ENCODE measurements at regions not wholly inside any gene's neighbourhood (a gene's known extent, or its start where the extent isn't known, plus 50 kb on each side); places are given as distances from the start of the nearest gene placed in this dataset.

DNA sequence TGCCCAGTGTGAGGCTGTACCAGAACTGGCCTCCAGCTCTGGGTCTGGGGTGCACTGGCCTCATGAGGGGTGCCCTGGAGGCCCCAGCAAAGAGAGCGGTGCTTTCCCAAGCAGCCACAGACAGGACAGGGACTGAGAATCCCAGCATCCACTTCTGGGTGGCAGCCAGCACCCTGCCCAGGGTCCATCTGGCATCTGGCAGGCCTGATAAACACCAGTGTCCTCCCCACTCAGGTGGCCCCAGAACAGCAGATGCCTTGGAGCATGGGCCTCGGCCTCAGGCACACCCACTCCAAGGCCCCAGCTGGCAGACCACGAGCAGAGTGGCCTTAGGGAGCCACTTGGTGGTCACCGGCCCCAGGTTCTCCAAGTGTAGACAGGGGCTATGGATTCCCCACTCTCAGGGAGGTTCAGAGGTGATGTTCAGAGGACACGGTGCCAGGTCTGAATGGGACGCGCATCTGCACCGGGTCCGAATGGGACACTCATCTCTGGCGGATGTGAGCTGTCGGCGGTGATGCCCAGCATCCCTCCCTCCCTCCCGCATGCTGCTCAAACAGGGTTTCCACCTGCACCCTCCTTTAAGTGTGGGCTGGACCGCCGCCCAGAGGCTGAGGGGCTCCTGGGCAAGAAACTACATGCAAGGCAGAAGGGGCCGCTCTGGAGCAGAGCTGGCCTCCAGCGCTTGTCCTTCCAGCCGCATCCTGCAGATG lies 82.2 kb upstream of the GPC1 start:
- DNase-seq (ENCODE audit: low read depth in 4 of 4, low spot score in 3 of 4) = no peak

DNA sequence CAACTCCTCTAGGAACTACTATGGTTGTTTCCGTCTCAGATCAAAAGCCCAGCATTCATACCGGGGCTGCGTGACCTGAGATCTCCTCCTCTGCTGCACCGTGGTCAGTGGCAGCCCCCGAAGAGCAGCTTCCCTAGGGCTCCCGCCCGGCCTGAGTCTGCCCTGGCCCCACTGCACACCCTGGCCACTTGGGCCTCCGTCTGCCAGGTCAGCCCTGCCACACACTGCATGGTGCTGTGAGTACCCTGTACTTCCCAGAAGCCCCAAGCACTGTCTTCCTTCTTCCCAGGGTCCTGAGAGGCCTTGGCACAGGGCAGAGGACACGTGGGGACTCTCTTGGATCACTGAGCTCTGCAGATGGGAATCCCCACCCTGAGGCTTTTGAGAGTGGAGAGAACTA lies 81.5 kb upstream of the GPC1 start:
- DNase-seq (ENCODE audit: low read depth in 4 of 4, low spot score in 3 of 4) = no peak

- no peak for DNase-seq (ENCODE audit: low read depth in 4 of 4, low spot score in 3 of 4)
Observed at GRCh38 chr2:240355001-240355891, 80.2 kb upstream of the GPC1 start.

- DNase-seq (ENCODE audit: low read depth in 4 of 4, low spot score in 3 of 4) = no peak
Observed at GRCh38 chr2:240355962-240356361, 79.5 kb upstream of the GPC1 start.

GRCh38 chr2:240356700-240357640 lies 78.5 kb upstream of the GPC1 start:
- no peak for DNase-seq (ENCODE audit: low read depth in 4 of 4, low spot score in 3 of 4)

- no peak for DNase-seq (ENCODE audit: low read depth in 4 of 4, low spot score in 3 of 4)
Observed at GRCh38 chr2:240357641-240358012, 77.8 kb upstream of the GPC1 start.

DNA sequence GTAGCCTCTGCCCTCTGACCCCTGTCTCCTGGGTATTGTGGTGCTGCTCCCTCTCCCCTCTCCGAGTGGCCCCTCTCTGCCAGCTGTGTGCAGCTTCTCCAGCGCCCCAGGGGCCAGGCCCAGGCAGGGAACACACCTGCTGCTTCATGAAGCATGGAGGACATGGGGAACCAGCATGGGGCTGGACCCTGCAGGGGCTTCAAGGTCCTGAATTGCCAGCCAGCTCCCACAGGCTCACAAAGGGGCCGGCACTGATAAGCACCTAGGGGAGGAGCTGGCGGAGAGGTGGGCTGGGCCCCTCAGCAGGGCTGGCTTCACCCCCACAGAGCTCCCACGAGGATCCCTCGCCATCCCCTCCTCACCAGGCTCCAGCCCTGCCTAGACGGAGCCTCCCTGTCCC lies 77.4 kb upstream of the GPC1 start:
- no peak for DNase-seq (ENCODE audit: low read depth in 4 of 4, low spot score in 3 of 4)

DNA sequence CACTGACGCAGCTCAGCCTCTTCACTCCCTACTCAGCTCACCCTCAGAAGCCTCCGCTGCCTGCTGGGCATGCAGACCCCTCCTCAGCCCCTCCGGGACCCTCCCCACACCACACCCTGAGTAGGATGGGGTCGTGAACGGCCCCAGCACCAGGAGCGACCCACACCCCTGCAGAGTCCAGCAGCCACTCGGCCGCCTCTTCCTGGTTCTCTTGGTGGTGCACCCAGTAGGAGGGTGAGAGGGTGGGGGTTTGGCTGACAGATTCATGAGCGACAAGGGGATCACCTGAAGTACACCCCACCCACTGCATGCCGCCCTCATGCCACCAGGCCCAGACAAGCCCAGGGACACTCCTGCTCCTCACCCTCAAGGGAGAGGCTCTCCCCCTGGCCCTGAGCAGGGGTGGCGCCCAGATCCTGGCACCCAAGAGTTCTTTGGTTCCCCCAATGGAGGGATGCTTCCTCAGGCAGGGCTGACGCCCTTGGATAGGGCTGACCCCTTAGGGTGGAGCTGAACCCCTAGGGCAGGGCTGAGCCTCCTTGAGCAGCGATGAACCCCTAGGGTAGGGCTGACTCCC lies 76.6 kb upstream of the GPC1 start:
- no peak for DNase-seq (ENCODE audit: low read depth in 4 of 4, low spot score in 3 of 4)

GRCh38 chr2:240359695-240360094 lies 75.8 kb upstream of the GPC1 start:
- no peak for DNase-seq (ENCODE audit: low read depth in 4 of 4, low spot score in 3 of 4)

DNA sequence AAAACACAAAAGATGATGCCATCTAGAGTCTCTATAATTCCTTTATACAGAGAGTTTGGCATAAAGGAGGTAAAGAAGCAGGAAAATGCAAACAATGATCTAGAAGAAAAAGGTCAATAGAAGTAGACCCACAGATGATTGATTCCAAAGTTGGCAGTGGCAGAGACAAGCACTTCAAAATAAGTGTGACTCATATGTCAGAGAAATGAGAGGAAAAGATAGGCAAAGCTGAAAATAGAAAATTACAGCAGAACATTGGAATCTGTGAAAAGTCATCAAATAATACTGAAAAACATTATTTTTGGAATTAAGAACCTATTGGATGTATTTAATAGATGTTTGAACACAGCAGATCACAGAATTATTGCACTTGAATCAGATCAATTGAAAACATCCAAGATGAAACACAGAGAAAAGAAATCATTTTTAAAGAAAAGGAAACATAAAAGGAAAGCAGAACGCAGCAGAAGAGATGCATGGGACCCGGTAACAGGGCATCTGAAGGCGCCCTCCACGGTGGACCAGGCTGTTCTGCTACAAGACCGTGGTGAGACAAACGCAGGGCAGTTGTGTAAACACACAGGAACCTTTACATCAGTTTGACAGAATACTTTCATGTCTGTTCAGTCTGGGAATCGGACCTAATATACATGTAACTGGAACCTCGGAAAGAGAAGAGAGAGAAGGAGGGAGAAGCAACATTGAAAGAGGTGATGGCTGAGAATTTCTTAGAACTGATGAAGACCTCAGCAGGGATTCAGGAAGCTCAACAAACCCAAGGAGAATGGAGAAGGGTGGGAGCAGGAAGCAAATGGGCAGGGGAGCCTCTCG lies 74.6 kb upstream of the GPC1 start:
- DNase-seq (ENCODE audit: low read depth in 4 of 4, low spot score in 3 of 4) = no peak

- DNase-seq (ENCODE audit: low read depth in 4 of 4, low spot score in 3 of 4) = no peak
Observed at GRCh38 chr2:240362216-240362755, 73.2 kb upstream of the GPC1 start.

DNA sequence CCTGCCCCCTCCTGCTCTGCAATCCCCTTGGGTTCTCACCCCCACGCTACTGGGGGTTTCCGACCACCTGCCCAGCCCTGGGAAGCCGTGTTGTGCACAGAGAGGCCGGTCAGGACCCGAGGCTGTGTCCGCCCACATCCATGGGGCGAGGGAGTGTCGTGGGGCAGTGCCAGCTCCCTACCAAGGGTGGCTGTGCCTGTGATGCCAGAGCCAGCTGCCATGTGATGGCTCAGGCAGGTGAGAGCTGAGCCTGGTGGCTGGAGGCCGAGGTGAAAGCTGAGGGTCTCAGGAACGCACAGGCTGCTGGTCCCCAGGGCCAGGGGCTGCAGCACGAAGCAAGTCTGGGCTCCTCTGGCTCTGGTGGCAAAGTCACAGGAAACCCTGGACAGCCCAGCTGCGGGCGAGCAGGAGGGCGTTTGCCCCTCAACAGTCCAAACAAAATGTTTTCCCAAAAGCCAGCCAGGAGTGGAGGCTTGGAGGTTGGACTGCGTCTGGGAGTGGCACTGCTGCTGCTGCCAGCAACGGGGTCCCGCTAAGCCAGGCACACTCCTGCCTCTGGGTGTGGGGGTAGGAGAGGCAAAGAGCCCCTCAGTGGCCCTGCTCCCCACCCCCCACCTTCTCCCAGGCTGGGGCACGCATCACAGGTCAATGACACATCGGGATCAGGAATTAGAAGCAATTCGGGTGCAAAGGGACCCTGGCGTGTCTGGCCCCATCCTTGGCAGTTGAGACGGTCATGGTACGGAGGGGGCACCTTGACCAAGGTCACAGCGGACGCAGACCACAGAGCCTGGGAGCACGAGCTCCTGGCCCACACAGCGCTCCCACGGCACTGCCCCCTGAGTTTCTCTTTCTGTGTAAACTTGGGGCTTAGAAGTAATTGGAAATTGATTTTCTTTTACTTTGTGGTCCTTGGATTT lies 72.4 kb upstream of the GPC1 start:
- no peak for DNase-seq (ENCODE audit: low read depth in 4 of 4, low spot score in 3 of 4)

DNA sequence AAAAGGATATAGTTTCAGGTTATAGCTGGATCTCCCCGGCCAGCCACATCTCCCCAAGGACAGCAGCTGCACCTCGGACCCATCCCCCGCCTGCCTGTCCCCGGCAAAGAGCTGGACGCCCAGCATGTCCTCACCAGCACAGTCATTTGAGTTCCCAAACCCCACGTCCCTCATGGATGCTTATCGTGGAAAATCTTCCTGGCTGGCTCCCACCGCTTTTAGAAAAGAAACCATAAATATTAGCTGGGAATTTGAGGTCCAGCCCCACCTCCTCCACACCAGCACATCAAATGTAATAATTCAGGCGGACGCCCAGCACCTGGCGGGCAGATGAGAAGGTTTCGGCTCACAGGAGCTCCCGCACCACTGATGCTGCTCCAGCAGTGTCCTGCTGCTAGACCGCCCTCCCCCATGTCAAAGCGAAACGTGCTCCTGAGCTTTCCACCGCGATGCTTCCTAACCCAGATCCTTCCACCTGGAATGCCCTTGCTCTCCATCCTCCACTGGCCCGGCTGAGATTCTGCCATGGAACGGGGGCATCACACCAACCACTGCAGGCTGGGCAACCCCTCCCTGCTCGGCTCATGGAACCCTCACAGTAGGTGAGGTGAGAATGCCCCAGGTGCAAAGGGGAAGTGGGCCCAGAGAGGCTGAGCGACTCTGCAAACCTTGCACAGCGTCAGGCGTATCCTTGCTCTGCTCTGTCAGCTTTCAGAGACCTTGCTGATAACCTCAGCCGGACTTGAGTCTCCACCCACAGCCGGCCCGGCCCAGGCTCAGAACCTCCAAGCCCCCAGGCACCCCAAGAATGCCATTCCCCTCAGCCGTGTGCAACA lies 71.5 kb upstream of the GPC1 start:
- no peak for DNase-seq (ENCODE audit: low read depth in 4 of 4, low spot score in 3 of 4)

- no peak for DNase-seq (ENCODE audit: low read depth in 4 of 4, low spot score in 3 of 4)
Observed at GRCh38 chr2:240364582-240364960, 70.9 kb upstream of the GPC1 start.

DNA sequence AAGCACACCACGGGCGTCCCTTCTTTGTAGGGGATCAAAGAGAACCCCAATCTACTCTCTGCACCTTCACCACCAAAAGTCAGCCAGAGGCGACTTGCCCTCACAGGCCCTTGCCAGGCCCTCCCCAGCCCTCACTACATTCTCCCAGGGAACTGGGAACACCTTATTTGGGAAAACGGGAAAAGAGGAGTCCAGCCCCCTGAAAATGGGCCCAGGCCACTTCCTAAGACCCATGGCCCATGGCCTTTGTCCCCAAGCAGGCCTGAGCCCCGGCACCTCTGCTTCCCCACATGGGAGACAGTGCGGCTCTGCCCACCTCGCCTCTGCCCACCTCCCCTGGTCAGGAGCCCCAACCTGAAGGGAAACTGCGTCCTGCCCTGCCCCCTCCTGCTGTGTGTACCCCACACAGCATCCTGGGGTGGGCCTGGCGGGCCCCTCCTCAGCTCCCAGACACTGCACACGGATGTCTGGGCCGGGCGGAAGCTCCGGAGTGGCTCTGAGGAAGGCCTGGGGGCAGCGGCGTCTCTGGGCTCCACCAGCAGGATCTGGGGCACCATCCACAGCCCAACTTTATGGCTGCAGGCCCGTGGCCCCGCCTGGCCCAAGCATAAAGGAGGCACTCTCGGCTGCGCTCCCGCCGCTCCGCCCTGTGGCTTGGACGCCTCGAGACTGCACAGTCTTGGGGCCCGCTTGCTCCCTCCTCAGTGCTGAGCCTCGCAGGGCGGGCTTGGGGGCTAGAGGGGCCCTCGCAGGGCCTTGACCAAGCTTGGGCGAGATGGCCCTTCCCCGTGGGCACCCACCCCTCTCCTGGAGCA lies 70.3 kb upstream of the GPC1 start:
- DNase-seq (ENCODE audit: low read depth in 4 of 4, low spot score in 3 of 4) = no peak

GRCh38 chr2:240365971-240366471 lies 69.4 kb upstream of the GPC1 start:
- no peak for DNase-seq (ENCODE audit: low read depth in 4 of 4, low spot score in 3 of 4)

GRCh38 chr2:240366901-240367300 lies 68.6 kb upstream of the GPC1 start:
- DNase-seq (ENCODE audit: low read depth in 4 of 4, low spot score in 3 of 4) = no peak

Measured in left renal pelvis (tissue), 4 donors.